OCI-LY7 (cell line): ENCODE measurements at regions not wholly inside any gene's neighbourhood (a gene's known extent, or its start where the extent isn't known, plus 50 kb on each side); places are given as distances from the start of the nearest gene placed in this dataset.

Experiments used
- BruUV-seq: library from RNA; stranded (reverse); fragments of 400-500 nt; replicated peaks from 2 replicates; lab custom pipeline; 2021; lab: Mats Ljungman, UMichigan
- CTCF ChIA-PET: fragments of 300-600 bp; sonication (Branson Sonifier 250); formaldehyde crosslinking; loops from one replicate; lab custom pipeline; 2022; ENCODE audit warnings: antibody characterized with exemption; ENCODE audit not compliant: unreplicated experiment; lab: Charles Lee
- POLR2A ChIA-PET: fragments of 300-600 bp; sonication (Branson Sonifier 250); formaldehyde crosslinking; loops from one replicate; lab custom pipeline; 2022; ENCODE audit warnings: antibody characterized with exemption; lab: Charles Lee
- DNase-seq: peaks from one replicate; pipeline ENCODE4 v3.0.0-alpha.2; 2015; ENCODE audit warnings: low spot score
- H2AFZ ChIP-seq: fragments of 200-600 bp; sonication (generic), shearing (Covaris generic); 2 replicates; pipeline ENCODE4 v1.6.1; 2014; ENCODE audit warnings: mild to moderate bottlenecking, antibody characterized with exemption, low read length, moderate library complexity
- H3K27ac ChIP-seq: fragments of 200-600 bp; sonication (generic); 2 replicates; pipeline ENCODE4 v1.5.1; 2014; ENCODE audit warnings: mixed run types, low read depth, mild to moderate bottlenecking, moderate library complexity, low read length, inconsistent platforms; ENCODE audit not compliant: poor library complexity, severe bottlenecking
- H3K36me3 ChIP-seq: fragments of 200-600 bp; sonication (generic); 2 replicates; pipeline ENCODE4 v1.6.1; 2014; ENCODE audit warnings: mild to moderate bottlenecking, antibody characterized with exemption, low read length, moderate library complexity, mixed read lengths; ENCODE audit not compliant: insufficient read depth
- H3K4me1 ChIP-seq: fragments of 200-600 bp; sonication (generic); 2 replicates; pipeline ENCODE4 v1.5.1; 2014; ENCODE audit warnings: mild to moderate bottlenecking, low read length; ENCODE audit not compliant: insufficient read depth, poor library complexity, severe bottlenecking
- H3K4me2 ChIP-seq: fragments of 200-600 bp; sonication (generic); 2 replicates; pipeline ENCODE4 v1.6.1; 2014; ENCODE audit warnings: mild to moderate bottlenecking, low read length
- H3K4me3 ChIP-seq: fragments of 200-600 bp; sonication (generic); 2 replicates; pipeline ENCODE4 v1.5.1; 2014; ENCODE audit warnings: mild to moderate bottlenecking, low read depth, low read length; ENCODE audit not compliant: poor library complexity, severe bottlenecking
- H3K79me2 ChIP-seq: fragments of 200-600 bp; sonication (generic); 2 replicates; pipeline ENCODE4 v1.6.1; 2016; ENCODE audit warnings: low read depth, mild to moderate bottlenecking, low read length, moderate library complexity, mixed read lengths; ENCODE audit not compliant: insufficient read depth
- H3K9me2 ChIP-seq: fragments of 200-600 bp; sonication (generic); 2 replicates; pipeline ENCODE4 v1.6.1; 2016; ENCODE audit warnings: mild to moderate bottlenecking, low read length, mixed read lengths; ENCODE audit not compliant: insufficient read depth
- H3K9me3 ChIP-seq: fragments of 200-600 bp; sonication (generic); 2 replicates; pipeline ENCODE4 v1.6.1; 2014; ENCODE audit warnings: mild to moderate bottlenecking, mixed run types, low read length, mixed read lengths
- H4K20me1 ChIP-seq: fragments of 200-600 bp; sonication (generic); 2 replicates; pipeline ENCODE4 v1.6.1; 2014; ENCODE audit warnings: mild to moderate bottlenecking, antibody characterized with exemption, low read length, moderate library complexity, mixed read lengths; ENCODE audit not compliant: insufficient read depth
- CTCF ChIP-seq: fragments of 200-600 bp; sonication (generic); conservative IDR thresholded peaks from 2 replicates; pipeline ENCODE4 v1.5.1; 2014; ENCODE audit warnings: mild to moderate bottlenecking, antibody characterized with exemption, low read length, moderate library complexity, mixed read lengths
- EZH2phosphoT487 ChIP-seq: fragments of 200-600 bp; sonication (generic); IDR thresholded peaks from 2 replicates; pipeline ENCODE4 v1.6.1; 2018; ENCODE audit warnings: low read depth, borderline replicate concordance, mild to moderate bottlenecking, mixed run types, antibody characterized with exemption, low read length, moderate library complexity, mixed read lengths
- intact Hi-C: fragments of 100-400 bp; cut with micrococcal nuclease; formaldehyde crosslinking; loops from one replicate; pipeline ENCODE4 v1.10.0; 2022; ENCODE audit not compliant: unreplicated experiment

GRCh38 chr10:129107525-129107924, 359.5 kb upstream of the MGMT start:
- no peak for DNase-seq
- no TSS peak for BruUV-seq
- ChIA-PET POLR2A (no interaction called here), CTCF (no interaction called here)
- Histone ChIP-seq H3K4me2 (no peak overlapping the region), H3K36me3 (no peaks in the 10 kb centered on the region), H3K4me3 (no peak overlapping the region), H3K4me1 (no peaks in the 10 kb centered on the region), H4K20me1 (no peaks in the 10 kb centered on the region), H3K9me2 (no peaks in the 10 kb centered on the region), H2AFZ (no peak overlapping the region), H3K79me2 (no peaks in the 10 kb centered on the region), H3K27ac (no peak overlapping the region), H3K9me3 (no peaks in the 10 kb centered on the region)
- intact Hi-C loops = no loop called here
- TF ChIP-seq EZH2phosphoT487 = no peak
- no peak for TF ChIP-seq CTCF

- Histone ChIP-seq H4K20me1 (no peaks in the 10 kb centered on the region), H3K27ac (no peak overlapping the region), H3K4me2 (no peak overlapping the region), H3K36me3 (no peaks in the 10 kb centered on the region), H2AFZ (no peak overlapping the region), H3K9me3 (no peaks in the 10 kb centered on the region), H3K4me3 (no peak overlapping the region), H3K79me2 (no peaks in the 10 kb centered on the region), H3K4me1 (no peaks in the 10 kb centered on the region), H3K9me2 (no peaks in the 10 kb centered on the region)
- CTCF ChIA-PET = no interaction called here
- no peak for DNase-seq
- POLR2A ChIA-PET = no interaction called here
- no peak for TF ChIP-seq EZH2phosphoT487
- TF ChIP-seq CTCF = no peak
- intact Hi-C loops = no loop called here
- BruUV-seq = no TSS peak
These were observed 358.7 kb upstream of the MGMT start for GRCh38 chr10:129108378-129108777.

- no TSS peak for BruUV-seq
- CTCF ChIA-PET = no interaction called here
- TF ChIP-seq EZH2phosphoT487 (no peak), CTCF (no peak)
These were observed 358.0 kb upstream of the MGMT start for GRCh38 chr10:129108994-129109393.

More at GRCh38 chr10:129108994-129109393, 358.0 kb upstream of the MGMT start:
- Histone ChIP-seq H3K79me2 (no peaks in the 10 kb centered on the region), H3K4me3 (no peak overlapping the region), H2AFZ (no peak overlapping the region), H3K9me2 (no peaks in the 10 kb centered on the region), H3K27ac (no peak overlapping the region), H3K36me3 (no peaks in the 10 kb centered on the region), H3K4me1 (no peaks in the 10 kb centered on the region), H3K4me2 (no peak overlapping the region), H4K20me1 (no peaks in the 10 kb centered on the region), H3K9me3 (no peaks in the 10 kb centered on the region)
- no peak for DNase-seq
- POLR2A ChIA-PET = no interaction called here
- intact Hi-C loops = no loop called here
